ENCODE measurements at regions not wholly inside any gene's neighbourhood (a gene's known extent, or its start where the extent isn't known, plus 50 kb on each side); places are given as distances from the start of the nearest gene placed in this dataset.

- intact Hi-C loops (cut with DNase I) = no loop called here
- DNase-seq (no peak), FAIRE-seq (no peak)
- no peaks in the 10 kb centered on the region for H3K27me3 ChIP-seq (ENCODE audit: control insufficient read depth, insufficient read depth, low read length)
- no peak overlapping the region for H3K9ac ChIP-seq (ENCODE audit: low read length in 3 of 3)
- H3K4me3 ChIP-seq (ENCODE audit: low read length in 3 of 3) = no peak overlapping the region
- no peaks in the 10 kb centered on the region for H3K9me3 ChIP-seq (ENCODE audit: control insufficient read depth in 2 of 3, insufficient read depth in 1 of 3, low read length in 3 of 3)
- H3K4me1 ChIP-seq (ENCODE audit: control insufficient read depth in 2 of 3, insufficient read depth in 2 of 3, low read depth in 1 of 3, low read length in 3 of 3) = no peaks in the 10 kb centered on the region
- no peak for TF ChIP-seq CTCF (IDR thresholded peaks at IDR 0.05; ENCODE audit: borderline replicate concordance, extremely low read depth, insufficient read depth)
- H3K36me3 ChIP-seq (ENCODE audit: control insufficient read depth in 2 of 3, insufficient read depth in 3 of 3, low read length in 3 of 3) = no peaks in the 10 kb centered on the region
- H3K27ac ChIP-seq (ENCODE audit: low read depth in 2 of 2, low read length in 2 of 2) = no peak overlapping the region
These were observed 329.5 kb upstream of the DUSP10 start for GRCh38 chr1:222071387-222071786.

GRCh38 chr1:222068937-222069336 is 327.0 kb upstream of the DUSP10 start:
- Histone ChIP-seq H3K36me3 (ENCODE audit: control insufficient read depth in 2 of 3, insufficient read depth in 3 of 3, low read length in 3 of 3) (no peaks in the 10 kb centered on the region), H3K9ac (ENCODE audit: low read length in 3 of 3) (no peak overlapping the region), H3K4me1 (ENCODE audit: control insufficient read depth in 2 of 3, insufficient read depth in 2 of 3, low read depth in 1 of 3, low read length in 3 of 3) (no peaks in the 10 kb centered on the region), H3K27ac (ENCODE audit: low read depth in 2 of 2, low read length in 2 of 2) (no peak overlapping the region), H3K9me3 (ENCODE audit: control insufficient read depth in 2 of 3, insufficient read depth in 1 of 3, low read length in 3 of 3) (peaks cover 0 to 4% (median 0%) of the 10 kb centered on the region in 3 donors), H3K4me3 (ENCODE audit: low read length in 3 of 3) (no peak overlapping the region), H3K27me3 (ENCODE audit: control insufficient read depth, insufficient read depth, low read length) (no peaks in the 10 kb centered on the region)
- no peak for TF ChIP-seq CTCF (IDR thresholded peaks at IDR 0.05; ENCODE audit: borderline replicate concordance, extremely low read depth, insufficient read depth)
- no peak for FAIRE-seq
- intact Hi-C loops (cut with DNase I) = no loop called here
- DNase-seq = no peak

- H3K9ac ChIP-seq (ENCODE audit: low read length in 3 of 3) = no peak overlapping the region
- no peaks in the 10 kb centered on the region for H3K4me1 ChIP-seq (ENCODE audit: control insufficient read depth in 2 of 3, insufficient read depth in 2 of 3, low read depth in 1 of 3, low read length in 3 of 3)
- H3K9me3 ChIP-seq (ENCODE audit: control insufficient read depth in 2 of 3, insufficient read depth in 1 of 3, low read length in 3 of 3) = peaks cover 0 to 4% (median 0%) of the 10 kb centered on the region in 3 donors
- no peak for TF ChIP-seq CTCF (IDR thresholded peaks at IDR 0.05; ENCODE audit: borderline replicate concordance, extremely low read depth, insufficient read depth)
- intact Hi-C loops (cut with DNase I) = no loop called here
- no peaks in the 10 kb centered on the region for H3K27me3 ChIP-seq (ENCODE audit: control insufficient read depth, insufficient read depth, low read length)
- H3K4me3 ChIP-seq (ENCODE audit: low read length in 3 of 3) = no peak overlapping the region
- FAIRE-seq = no peak
- H3K27ac ChIP-seq (ENCODE audit: low read depth in 2 of 2, low read length in 2 of 2) = no peak overlapping the region
- DNase-seq = no peak
- H3K36me3 ChIP-seq (ENCODE audit: control insufficient read depth in 2 of 3, insufficient read depth in 3 of 3, low read length in 3 of 3) = no peaks in the 10 kb centered on the region
These were observed 326.2 kb upstream of the DUSP10 start for GRCh38 chr1:222068101-222068500.

GRCh38 chr1:222066539-222066938 is 324.6 kb upstream of the DUSP10 start:
- DNase-seq (no peak), FAIRE-seq (no peak)
- no peak overlapping the region for H3K4me3 ChIP-seq (ENCODE audit: low read length in 3 of 3)
- peaks cover 0 to 4% (median 0%) of the 10 kb centered on the region in 3 donors for H3K9me3 ChIP-seq (ENCODE audit: control insufficient read depth in 2 of 3, insufficient read depth in 1 of 3, low read length in 3 of 3)
- no peak for TF ChIP-seq CTCF (IDR thresholded peaks at IDR 0.05; ENCODE audit: borderline replicate concordance, extremely low read depth, insufficient read depth)
- intact Hi-C loops (cut with DNase I) = no loop called here
- H3K27me3 ChIP-seq (ENCODE audit: control insufficient read depth, insufficient read depth, low read length) = no peaks in the 10 kb centered on the region
- H3K9ac ChIP-seq (ENCODE audit: low read length in 3 of 3) = no peak overlapping the region
- no peaks in the 10 kb centered on the region for H3K4me1 ChIP-seq (ENCODE audit: control insufficient read depth in 2 of 3, insufficient read depth in 2 of 3, low read depth in 1 of 3, low read length in 3 of 3)
- H3K27ac ChIP-seq (ENCODE audit: low read depth in 2 of 2, low read length in 2 of 2) = no peak overlapping the region
- H3K36me3 ChIP-seq (ENCODE audit: control insufficient read depth in 2 of 3, insufficient read depth in 3 of 3, low read length in 3 of 3) = no peaks in the 10 kb centered on the region
